DMS 273 (cell line): ENCODE measurements at regions not wholly inside any gene's neighbourhood (a gene's known extent, or its start where the extent isn't known, plus 50 kb on each side); places are given as distances from the start of the nearest gene placed in this dataset.

Experiments used
- DNase-seq: peaks from one replicate; lab custom pipeline; 2025; ENCODE audit not compliant: unreplicated experiment; lab: John Stamatoyannopoulos, UW

GRCh38 chr2:226680719-226681118 lies 118.9 kb downstream of the IRS1 start:
- DNase-seq = no peak

- DNase-seq = no peak
Observed at GRCh38 chr2:226679389-226680065, 120.1 kb downstream of the IRS1 start.

- DNase-seq = no peak
Observed at GRCh38 chr2:226678422-226678821, 121.2 kb downstream of the IRS1 start.

GRCh38 chr2:226677080-226677479 lies 122.5 kb downstream of the IRS1 start:
- no peak for DNase-seq

- no peak for DNase-seq
Observed at GRCh38 chr2:226676618-226677017, 123.0 kb downstream of the IRS1 start.

GRCh38 chr2:226674123-226674522 lies 125.5 kb downstream of the IRS1 start:
- no peak for DNase-seq

- peak; percentile 20 for DNase-seq
Observed at GRCh38 chr2:226673314-226673723, 126.3 kb downstream of the IRS1 start.

GRCh38 chr2:226671141-226671676 lies 128.4 kb downstream of the IRS1 start:
- no peak for DNase-seq

- DNase-seq = no peak
Observed at GRCh38 chr2:226669905-226670304, 129.7 kb downstream of the IRS1 start.

- DNase-seq = no peak
Observed at GRCh38 chr2:226669249-226669648, 130.4 kb downstream of the IRS1 start.

- no peak for DNase-seq
Observed at GRCh38 chr2:226667736-226668135, 131.9 kb downstream of the IRS1 start.

- DNase-seq = no peak
Observed at GRCh38 chr2:226665306-226665831, 134.3 kb downstream of the IRS1 start.

- no peak for DNase-seq
Observed at GRCh38 chr2:226664661-226665060, 135.0 kb downstream of the IRS1 start.

- peak; percentile 9 for DNase-seq
Observed at GRCh38 chr2:226664140-226664539, 135.5 kb downstream of the IRS1 start.

- DNase-seq = no peak
Observed at GRCh38 chr2:226661789-226662545, 137.7 kb downstream of the IRS1 start.

GRCh38 chr2:226660526-226660925 lies 139.1 kb downstream of the IRS1 start:
- no peak for DNase-seq

- DNase-seq = no peak
Observed at GRCh38 chr2:226660124-226660523, 139.5 kb downstream of the IRS1 start.

- no peak for DNase-seq
Observed at GRCh38 chr2:226659410-226659809, 140.2 kb downstream of the IRS1 start.

GRCh38 chr2:226658555-226658954 lies 141.1 kb downstream of the IRS1 start:
- DNase-seq = no peak

- DNase-seq = no peak
Observed at GRCh38 chr2:226657340-226658053, 142.1 kb downstream of the IRS1 start.

- DNase-seq = no peak
Observed at GRCh38 chr2:226656367-226656766, 143.3 kb downstream of the IRS1 start.
